GM23338 (cell line): ENCODE measurements at regions not wholly inside any gene's neighbourhood (a gene's known extent, or its start where the extent isn't known, plus 50 kb on each side); places are given as distances from the start of the nearest gene placed in this dataset.

Experiments used
- ATAC-seq: fragments of 200-7000 bp; cut with Tn5 transposase; 3 replicates; pipeline ENCODE4 v1.9.1; 2020
- DNase-seq: peaks from one replicate; pipeline ENCODE4 v3.0.0-alpha.2; 2015; ENCODE audit warnings: low spot score
- H2AFZ ChIP-seq: fragments of 200-600 bp; sonication (generic); 2 replicates; pipeline ENCODE4 v1.8.0; 2016; ENCODE audit warnings: antibody characterized with exemption, mild to moderate bottlenecking, moderate library complexity
- H3F3A ChIP-seq: fragments of 200-600 bp; sonication (generic); replicated peaks from 2 replicates; pipeline ENCODE4 v1.8.0; 2017; ENCODE audit warnings: antibody characterized with exemption, mixed run types, low read depth
- H3K27ac ChIP-seq: fragments of 200-600 bp; sonication (generic); 2 replicates; pipeline ENCODE4 v1.6.1; 2016; ENCODE audit warnings: low read depth
- H3K27me3 ChIP-seq: fragments of 200-600 bp; sonication (generic); 2 replicates; pipeline ENCODE4 v1.8.0; 2016; ENCODE audit warnings: mild to moderate bottlenecking, mixed run types, moderate library complexity; ENCODE audit not compliant: insufficient read depth
- H3K36me3 ChIP-seq: fragments of 200-600 bp; sonication (generic); 2 replicates; pipeline ENCODE4 v1.8.0; 2016; ENCODE audit warnings: mild to moderate bottlenecking; ENCODE audit not compliant: insufficient read depth
- H3K4me1 ChIP-seq: fragments of 200-600 bp; sonication (generic); 2 replicates; pipeline ENCODE4 v1.8.0; 2016; ENCODE audit warnings: mild to moderate bottlenecking, moderate library complexity; ENCODE audit not compliant: insufficient read depth
- H3K4me2 ChIP-seq: fragments of 200-600 bp; sonication (generic); 2 replicates; pipeline ENCODE4 v1.7.1; 2017; ENCODE audit warnings: mixed run types
- H3K4me3 ChIP-seq: fragments of 200-600 bp; sonication (generic); 2 replicates; pipeline ENCODE4 v1.6.1; 2016; ENCODE audit warnings: mixed run types
- H3K79me2 ChIP-seq: fragments of 200-600 bp; sonication (generic); replicated peaks from 2 replicates; pipeline ENCODE4 v1.8.0; 2017; ENCODE audit warnings: mild to moderate bottlenecking; ENCODE audit not compliant: insufficient read depth
- H3K9me2 ChIP-seq: fragments of 200-600 bp; sonication (generic); 2 replicates; pipeline ENCODE4 v1.8.0; 2017; ENCODE audit not compliant: insufficient read depth
- H4K20me1 ChIP-seq: fragments of 200-600 bp; sonication (generic); replicated peaks from 2 replicates; pipeline ENCODE4 v1.8.0; 2017; ENCODE audit warnings: mild to moderate bottlenecking; ENCODE audit not compliant: insufficient read depth
- H3K27ac Mint-ChIP-seq: 2 replicates; pipeline ENCODE4 v1.8.0; 2020; ENCODE audit warnings: inconsistent platforms, mild to moderate bottlenecking, moderate library complexity, mixed read lengths
- H3K27me3 Mint-ChIP-seq: 3 replicates; pipeline ENCODE4 v1.8.0; 2022; ENCODE audit warnings: low read depth, mild to moderate bottlenecking, moderate library complexity, mixed read lengths, inconsistent platforms; ENCODE audit not compliant: insufficient read depth, poor library complexity
- H3K36me3 Mint-ChIP-seq: 3 replicates; pipeline ENCODE4 v1.8.0; 2021; ENCODE audit warnings: low read depth, mild to moderate bottlenecking, inconsistent platforms, moderate library complexity, mixed read lengths
- H3K4me1 Mint-ChIP-seq: 3 replicates; pipeline ENCODE4 v1.8.0; 2020; ENCODE audit warnings: mild to moderate bottlenecking, inconsistent platforms, mixed read lengths
- H3K4me3 Mint-ChIP-seq: 3 replicates; pipeline ENCODE4 v1.8.0; 2021; ENCODE audit warnings: moderate library complexity, mild to moderate bottlenecking, inconsistent platforms, mixed read lengths
- H3K9me3 Mint-ChIP-seq: 3 replicates; pipeline ENCODE4 v1.8.0; 2020; ENCODE audit warnings: moderate library complexity, mild to moderate bottlenecking, inconsistent platforms, mixed read lengths
- CREB1 ChIP-seq: fragments of 250-450 bp; sonication (Bioruptor Pico); IDR thresholded peaks from 2 replicates; pipeline ENCODE4 v1.5.0; 2020; ENCODE audit warnings: low read depth, mild to moderate bottlenecking, moderate library complexity
- EZH2 ChIP-seq: fragments of 200-600 bp; sonication (generic); IDR thresholded peaks from one replicate; pipeline ENCODE4 v1.8.0; 2017; ENCODE audit warnings: antibody characterized with exemption, mild to moderate bottlenecking, low read depth; ENCODE audit not compliant: unreplicated experiment
- EZH2phosphoT487 ChIP-seq: fragments of 200-600 bp; sonication (generic); IDR thresholded peaks from one replicate; pipeline ENCODE4 v1.8.1; 2018; ENCODE audit warnings: antibody characterized with exemption; ENCODE audit not compliant: unreplicated experiment
- JUNB ChIP-seq: IDR thresholded peaks from one replicate; pipeline ENCODE4 v1.6.1; 2016; ENCODE audit warnings: antibody characterized with exemption; ENCODE audit not compliant: unreplicated experiment
- NANOG ChIP-seq: IDR thresholded peaks from 2 replicates; pipeline ENCODE4 v1.6.1; 2016; ENCODE audit warnings: antibody characterized with exemption, borderline replicate concordance
- POLR2AphosphoS5 ChIP-seq: IDR thresholded peaks from 2 replicates; pipeline ENCODE4 v1.6.1; 2016; ENCODE audit warnings: antibody characterized with exemption, low read depth
- REST ChIP-seq: IDR thresholded peaks from one replicate; pipeline ENCODE4 v1.6.1; 2018; ENCODE audit warnings: antibody characterized with exemption; ENCODE audit not compliant: unreplicated experiment
- STAT1 ChIP-seq: IDR thresholded peaks from one replicate; pipeline ENCODE4 v1.6.1; 2016; ENCODE audit warnings: antibody characterized with exemption; ENCODE audit not compliant: unreplicated experiment
- ZNF114 ChIP-seq: fragments of 250-450 bp; sonication (Bioruptor Pico); IDR thresholded peaks from 2 replicates; pipeline ENCODE4 v1.5.0; 2020; ENCODE audit warnings: mild to moderate bottlenecking, moderate library complexity
- ZNF331 ChIP-seq: fragments of 250-450 bp; sonication (Bioruptor Pico); IDR thresholded peaks from 2 replicates; pipeline ENCODE4 v1.5.0; 2020; ENCODE audit warnings: low read depth, mild to moderate bottlenecking, moderate library complexity
- ZNF462 ChIP-seq: fragments of 250-450 bp; sonication (Bioruptor Pico); IDR thresholded peaks from 2 replicates; pipeline ENCODE4 v1.5.0; 2020; ENCODE audit warnings: mild to moderate bottlenecking, moderate library complexity
- TF ChIP-seq, protein P1 (sequence below): IDR thresholded peaks from 2 replicates; pipeline ENCODE4 v1.6.1; 2016; ENCODE audit warnings: antibody characterized with exemption
- TF ChIP-seq, protein P2 (sequence below), 2 experiments: fragments of 200-600 bp in 1 of 2; sonication (generic) in 1 of 2; conservative IDR thresholded peaks; 2 replicates each; pipeline versions ENCODE4 v1.5.1 to v1.6.1; 2016 to 2017; ENCODE audit warnings: antibody characterized with exemption in 2 of 2, low read depth in 2 of 2, mild to moderate bottlenecking in 2 of 2, moderate library complexity in 1 of 2

GRCh38 chr3:104458657-104459056 is 908.1 kb upstream of the ALCAM start:
- H3K4me1 Mint-ChIP-seq: peaks cover 14% of the 10 kb centered on the region
- ATAC-seq (no peak), DNase-seq (no peak)
- no peak overlapping the region for H3K4me3 Mint-ChIP-seq
- Histone ChIP-seq H3K36me3 (no peaks in the 10 kb centered on the region), H3K27me3 (no peaks in the 10 kb centered on the region), H3K27ac (no peak overlapping the region), H4K20me1 (no peaks in the 10 kb centered on the region), H3K4me3 (no peak overlapping the region), H3K4me2 (no peak overlapping the region), H3K4me1 (peaks cover 6% of the 10 kb centered on the region; the same call in 1 of the 2 replicates), H3F3A (no peaks in the 10 kb centered on the region), H2AFZ (no peak overlapping the region), H3K79me2 (no peaks in the 10 kb centered on the region), H3K9me2 (no peaks in the 10 kb centered on the region)
- no peaks in the 10 kb centered on the region for H3K9me3 Mint-ChIP-seq
- TF ChIP-seq STAT1 (no peak), NANOG (no peak), ZNF331 (CRISPR knock-in tag) (no peak), JUNB (no peak), EZH2phosphoT487 (no peak), ZNF114 (no peak), ZNF462 (no peak), POLR2AphosphoS5 (no peak), CREB1 (CRISPR knock-in tag) (no peak), REST (no peak), EZH2 (no peak)
- TF ChIP-seq, protein P1, sequence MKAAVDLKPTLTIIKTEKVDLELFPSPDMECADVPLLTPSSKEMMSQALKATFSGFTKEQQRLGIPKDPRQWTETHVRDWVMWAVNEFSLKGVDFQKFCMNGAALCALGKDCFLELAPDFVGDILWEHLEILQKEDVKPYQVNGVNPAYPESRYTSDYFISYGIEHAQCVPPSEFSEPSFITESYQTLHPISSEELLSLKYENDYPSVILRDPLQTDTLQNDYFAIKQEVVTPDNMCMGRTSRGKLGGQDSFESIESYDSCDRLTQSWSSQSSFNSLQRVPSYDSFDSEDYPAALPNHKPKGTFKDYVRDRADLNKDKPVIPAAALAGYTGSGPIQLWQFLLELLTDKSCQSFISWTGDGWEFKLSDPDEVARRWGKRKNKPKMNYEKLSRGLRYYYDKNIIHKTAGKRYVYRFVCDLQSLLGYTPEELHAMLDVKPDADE: no peak
- TF ChIP-seq, protein P2, sequence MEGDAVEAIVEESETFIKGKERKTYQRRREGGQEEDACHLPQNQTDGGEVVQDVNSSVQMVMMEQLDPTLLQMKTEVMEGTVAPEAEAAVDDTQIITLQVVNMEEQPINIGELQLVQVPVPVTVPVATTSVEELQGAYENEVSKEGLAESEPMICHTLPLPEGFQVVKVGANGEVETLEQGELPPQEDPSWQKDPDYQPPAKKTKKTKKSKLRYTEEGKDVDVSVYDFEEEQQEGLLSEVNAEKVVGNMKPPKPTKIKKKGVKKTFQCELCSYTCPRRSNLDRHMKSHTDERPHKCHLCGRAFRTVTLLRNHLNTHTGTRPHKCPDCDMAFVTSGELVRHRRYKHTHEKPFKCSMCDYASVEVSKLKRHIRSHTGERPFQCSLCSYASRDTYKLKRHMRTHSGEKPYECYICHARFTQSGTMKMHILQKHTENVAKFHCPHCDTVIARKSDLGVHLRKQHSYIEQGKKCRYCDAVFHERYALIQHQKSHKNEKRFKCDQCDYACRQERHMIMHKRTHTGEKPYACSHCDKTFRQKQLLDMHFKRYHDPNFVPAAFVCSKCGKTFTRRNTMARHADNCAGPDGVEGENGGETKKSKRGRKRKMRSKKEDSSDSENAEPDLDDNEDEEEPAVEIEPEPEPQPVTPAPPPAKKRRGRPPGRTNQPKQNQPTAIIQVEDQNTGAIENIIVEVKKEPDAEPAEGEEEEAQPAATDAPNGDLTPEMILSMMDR (conservative IDR thresholded peaks at IDR 0.05; ENCODE audit: low read depth in 2 of 2): no peak
- no peaks in the 10 kb centered on the region for H3K36me3 Mint-ChIP-seq
- H3K27me3 Mint-ChIP-seq: no peaks in the 10 kb centered on the region
- H3K27ac Mint-ChIP-seq: no peak overlapping the region
